C4-2B (cell line): ENCODE measurements at regions not wholly inside any gene's neighbourhood (a gene's known extent, or its start where the extent isn't known, plus 50 kb on each side); places are given as distances from the start of the nearest gene placed in this dataset.

Experiments used
- H3K27ac ChIP-seq: fragments of 450-650 bp; 2 replicates; pipeline ENCODE4 v1.5.1; 2017
- CTCF ChIP-seq: fragments of 450-650 bp; conservative IDR thresholded peaks from 2 replicates; pipeline ENCODE4 v1.5.1; 2017; ENCODE audit warnings: mild to moderate bottlenecking
- ZFX ChIP-seq: fragments of 450-650 bp; IDR thresholded peaks from 2 replicates; pipeline ENCODE4 v1.6.1; 2017

- TF ChIP-seq CTCF (no peak), ZFX (no peak)
- no peak overlapping the region for H3K27ac ChIP-seq
These were observed 449.9 kb downstream of the OTOL1 start for GRCh38 chr3:161946443-161946960.

- TF ChIP-seq CTCF: no peak
- TF ChIP-seq ZFX: no peak
These were observed 453.8 kb downstream of the OTOL1 start for GRCh38 chr3:161950318-161950868.

GRCh38 chr3:161957467-161957866 lies 460.9 kb downstream of the OTOL1 start:
- H3K27ac ChIP-seq: no peak overlapping the region

More at GRCh38 chr3:161950318-161950868, 453.8 kb downstream of the OTOL1 start:
- no peak overlapping the region for H3K27ac ChIP-seq

GRCh38 chr3:161964857-161965256 lies 468.2 kb downstream of the OTOL1 start:
- no peak overlapping the region for H3K27ac ChIP-seq
- TF ChIP-seq ZFX: no peak
- TF ChIP-seq CTCF: no peak

More at GRCh38 chr3:161957467-161957866, 460.9 kb downstream of the OTOL1 start:
- no peak for TF ChIP-seq ZFX

GRCh38 chr3:161969867-161970266 lies 473.3 kb downstream of the OTOL1 start:
- TF ChIP-seq CTCF (no peak), ZFX (no peak)

GRCh38 chr3:161975201-161975600 lies 478.6 kb downstream of the OTOL1 start:
- TF ChIP-seq ZFX (no peak), CTCF (no peak)
- no peak overlapping the region for H3K27ac ChIP-seq

More at GRCh38 chr3:161969867-161970266, 473.3 kb downstream of the OTOL1 start:
- H3K27ac ChIP-seq: no peak overlapping the region

GRCh38 chr3:161977063-161977462 lies 480.5 kb downstream of the OTOL1 start:
- TF ChIP-seq ZFX (no peak), CTCF (no peak)
- H3K27ac ChIP-seq: no peak overlapping the region

- no peak for TF ChIP-seq ZFX
- no peak for TF ChIP-seq CTCF
- no peak overlapping the region for H3K27ac ChIP-seq
These were observed 481.2 kb downstream of the OTOL1 start for GRCh38 chr3:161977850-161978249.
